ENCODE measurements at regions not wholly inside any gene's neighbourhood (a gene's known extent, or its start where the extent isn't known, plus 50 kb on each side); places are given as distances from the start of the nearest gene placed in this dataset.

DNA sequence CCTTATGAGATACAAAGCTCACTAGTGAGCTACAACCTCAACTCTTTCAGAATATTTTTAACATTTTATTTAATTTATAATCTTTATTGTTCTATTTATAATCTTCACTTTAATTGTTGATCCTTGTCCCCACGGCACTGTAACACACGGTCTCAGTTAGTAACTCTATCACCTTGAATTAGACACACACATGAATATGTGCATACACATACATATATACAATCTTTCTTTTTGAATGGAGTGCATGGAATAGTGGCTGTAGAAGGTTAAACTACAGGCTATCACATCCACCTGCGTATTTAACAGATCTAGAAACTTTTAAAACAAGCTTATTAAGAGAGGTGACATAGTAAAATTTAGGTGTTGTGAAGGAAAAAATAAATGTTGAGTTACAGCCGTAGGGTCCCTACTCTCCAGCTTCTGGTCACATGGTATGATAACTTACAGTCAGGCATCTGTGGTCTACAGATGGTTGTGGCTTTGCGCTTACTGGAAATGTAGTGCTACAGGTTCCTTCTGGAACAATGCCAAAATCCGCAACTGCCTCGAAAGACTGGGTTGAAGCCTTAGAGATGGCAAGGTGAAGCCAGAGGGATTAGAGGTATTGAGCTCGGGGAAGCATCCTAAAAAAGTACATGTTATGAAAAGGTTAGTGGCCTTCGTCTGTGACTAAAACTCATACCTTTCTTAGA is 1324.1 kb upstream of the SLC39A10 start:
- no peak for TF ChIP-seq POLR2A (IDR thresholded peaks at IDR 0.05)
- TF ChIP-seq, protein P1, sequence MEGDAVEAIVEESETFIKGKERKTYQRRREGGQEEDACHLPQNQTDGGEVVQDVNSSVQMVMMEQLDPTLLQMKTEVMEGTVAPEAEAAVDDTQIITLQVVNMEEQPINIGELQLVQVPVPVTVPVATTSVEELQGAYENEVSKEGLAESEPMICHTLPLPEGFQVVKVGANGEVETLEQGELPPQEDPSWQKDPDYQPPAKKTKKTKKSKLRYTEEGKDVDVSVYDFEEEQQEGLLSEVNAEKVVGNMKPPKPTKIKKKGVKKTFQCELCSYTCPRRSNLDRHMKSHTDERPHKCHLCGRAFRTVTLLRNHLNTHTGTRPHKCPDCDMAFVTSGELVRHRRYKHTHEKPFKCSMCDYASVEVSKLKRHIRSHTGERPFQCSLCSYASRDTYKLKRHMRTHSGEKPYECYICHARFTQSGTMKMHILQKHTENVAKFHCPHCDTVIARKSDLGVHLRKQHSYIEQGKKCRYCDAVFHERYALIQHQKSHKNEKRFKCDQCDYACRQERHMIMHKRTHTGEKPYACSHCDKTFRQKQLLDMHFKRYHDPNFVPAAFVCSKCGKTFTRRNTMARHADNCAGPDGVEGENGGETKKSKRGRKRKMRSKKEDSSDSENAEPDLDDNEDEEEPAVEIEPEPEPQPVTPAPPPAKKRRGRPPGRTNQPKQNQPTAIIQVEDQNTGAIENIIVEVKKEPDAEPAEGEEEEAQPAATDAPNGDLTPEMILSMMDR (IDR thresholded peaks at IDR 0.05 in 8 of 11, conservative IDR thresholded peaks at IDR 0.05 in 3 of 11): no peak

Measured in spleen (tissue), 7 donors.